Progenitor cell of endocrine pancreas (in vitro differentiated cells): ENCODE measurements at regions not wholly inside any gene's neighbourhood (a gene's known extent, or its start where the extent isn't known, plus 50 kb on each side); places are given as distances from the start of the nearest gene placed in this dataset.

Source experiments
- DNase-seq: peaks from one replicate; pipeline ENCODE4 v3.0.0; 2021; ENCODE audit warnings: low spot score; ENCODE audit not compliant: unreplicated experiment
- H3K27ac Mint-ChIP-seq: 2 replicates; pipeline ENCODE4 v1.8.0; 2021; ENCODE audit warnings: mild to moderate bottlenecking, moderate library complexity, mixed read lengths
- H3K27me3 Mint-ChIP-seq: 2 replicates; pipeline ENCODE4 v1.8.0; 2021; ENCODE audit warnings: mixed read lengths
- H3K36me3 Mint-ChIP-seq: 2 replicates; pipeline ENCODE4 v1.8.0; 2022; ENCODE audit warnings: mixed read lengths; ENCODE audit not compliant: insufficient read depth
- H3K4me1 Mint-ChIP-seq: 2 replicates; pipeline ENCODE4 v1.8.0; 2021; ENCODE audit warnings: low read depth, mixed read lengths
- H3K4me3 Mint-ChIP-seq: 2 replicates; pipeline ENCODE4 v1.8.0; 2021; ENCODE audit warnings: low read depth, mild to moderate bottlenecking, moderate library complexity, mixed read lengths
- H3K9me3 Mint-ChIP-seq: 2 replicates; pipeline ENCODE4 v1.8.0; 2021; ENCODE audit warnings: low read depth, mixed read lengths
- TF ChIP-seq, protein P1 (sequence below): fragments of 200-600 bp; sonication (generic); IDR thresholded peaks from one replicate; pipeline ENCODE4 v1.5.0; 2021; ENCODE audit warnings: antibody characterized with exemption, mild to moderate bottlenecking; ENCODE audit not compliant: unreplicated experiment

DNA sequence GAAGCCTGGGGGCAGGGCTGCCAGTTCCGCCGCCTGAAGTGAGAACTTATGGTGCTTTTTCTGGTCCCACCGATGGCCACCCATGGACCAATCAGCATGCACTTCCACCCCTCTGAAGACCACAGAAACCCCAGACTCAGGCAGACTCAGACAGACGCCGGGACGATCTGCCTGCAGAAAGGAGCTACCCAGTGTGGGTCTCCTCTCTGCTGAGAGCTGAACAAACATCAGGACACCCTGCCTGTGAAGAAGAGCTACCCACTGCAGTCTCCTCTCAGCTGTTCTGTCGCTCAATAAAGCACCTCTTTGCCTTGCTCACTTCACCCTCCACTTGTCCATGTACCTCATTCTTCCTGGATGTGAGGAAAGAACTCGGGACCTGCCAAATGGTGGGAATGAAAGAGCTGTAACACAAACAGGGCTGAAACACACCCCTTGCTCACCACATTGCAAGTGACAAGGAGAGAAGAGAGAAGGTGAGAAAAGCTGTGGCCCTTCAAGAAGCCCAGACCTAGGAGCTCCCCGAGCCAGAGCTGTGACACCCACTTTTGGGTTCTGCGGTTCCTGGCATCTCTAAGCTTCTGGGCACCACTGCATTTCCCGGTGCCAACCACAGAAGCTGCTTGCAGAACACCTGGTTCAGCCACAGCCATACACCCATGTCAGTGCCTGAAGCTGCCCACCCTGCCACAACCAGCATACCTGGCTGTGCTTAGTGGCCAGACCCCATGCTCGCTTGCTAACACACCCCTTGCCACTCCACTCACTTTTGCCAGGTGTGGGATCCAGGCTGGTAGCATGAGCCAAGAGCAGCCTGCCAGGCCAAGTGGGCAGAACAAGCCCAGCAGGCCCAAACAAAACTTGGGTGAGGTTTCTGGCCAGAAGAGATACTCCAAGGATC is 114.3 kb upstream of the TSLP start:
- no peak overlapping the region for H3K4me3 Mint-ChIP-seq
- peaks cover 4% of the 10 kb centered on the region for H3K9me3 Mint-ChIP-seq
- DNase-seq: no peak
- H3K36me3 Mint-ChIP-seq: no peaks in the 10 kb centered on the region
- TF ChIP-seq, protein P1, sequence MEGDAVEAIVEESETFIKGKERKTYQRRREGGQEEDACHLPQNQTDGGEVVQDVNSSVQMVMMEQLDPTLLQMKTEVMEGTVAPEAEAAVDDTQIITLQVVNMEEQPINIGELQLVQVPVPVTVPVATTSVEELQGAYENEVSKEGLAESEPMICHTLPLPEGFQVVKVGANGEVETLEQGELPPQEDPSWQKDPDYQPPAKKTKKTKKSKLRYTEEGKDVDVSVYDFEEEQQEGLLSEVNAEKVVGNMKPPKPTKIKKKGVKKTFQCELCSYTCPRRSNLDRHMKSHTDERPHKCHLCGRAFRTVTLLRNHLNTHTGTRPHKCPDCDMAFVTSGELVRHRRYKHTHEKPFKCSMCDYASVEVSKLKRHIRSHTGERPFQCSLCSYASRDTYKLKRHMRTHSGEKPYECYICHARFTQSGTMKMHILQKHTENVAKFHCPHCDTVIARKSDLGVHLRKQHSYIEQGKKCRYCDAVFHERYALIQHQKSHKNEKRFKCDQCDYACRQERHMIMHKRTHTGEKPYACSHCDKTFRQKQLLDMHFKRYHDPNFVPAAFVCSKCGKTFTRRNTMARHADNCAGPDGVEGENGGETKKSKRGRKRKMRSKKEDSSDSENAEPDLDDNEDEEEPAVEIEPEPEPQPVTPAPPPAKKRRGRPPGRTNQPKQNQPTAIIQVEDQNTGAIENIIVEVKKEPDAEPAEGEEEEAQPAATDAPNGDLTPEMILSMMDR: no peak
- H3K27me3 Mint-ChIP-seq: no peaks in the 10 kb centered on the region
- H3K27ac Mint-ChIP-seq: no peak overlapping the region
- no peaks in the 10 kb centered on the region for H3K4me1 Mint-ChIP-seq

DNA sequence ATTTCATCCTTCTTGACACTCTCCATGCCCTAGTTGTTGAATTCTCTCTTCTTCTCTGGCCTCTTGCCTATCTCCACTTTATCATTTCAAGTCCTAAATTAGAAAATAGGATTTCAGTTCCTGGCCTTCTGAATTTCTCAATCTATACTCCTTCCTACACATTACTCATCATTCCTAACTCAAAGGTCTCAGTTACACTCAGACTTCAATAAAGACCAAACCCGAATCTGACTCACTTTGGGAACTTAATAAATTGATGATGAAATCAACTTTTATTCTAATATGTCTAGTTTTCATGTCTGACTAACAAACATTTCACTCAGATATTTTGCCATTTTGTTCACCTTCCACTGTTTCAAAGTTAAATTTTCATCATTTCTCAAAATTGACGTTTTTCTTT is 113.6 kb upstream of the TSLP start:
- Mint-ChIP-seq H3K9me3 (peaks cover 4% of the 10 kb centered on the region), H3K4me1 (no peaks in the 10 kb centered on the region), H3K27me3 (no peaks in the 10 kb centered on the region), H3K4me3 (no peak overlapping the region), H3K36me3 (no peaks in the 10 kb centered on the region), H3K27ac (no peak overlapping the region)
- no peak for DNase-seq
- TF ChIP-seq, protein P1: no peak

DNA sequence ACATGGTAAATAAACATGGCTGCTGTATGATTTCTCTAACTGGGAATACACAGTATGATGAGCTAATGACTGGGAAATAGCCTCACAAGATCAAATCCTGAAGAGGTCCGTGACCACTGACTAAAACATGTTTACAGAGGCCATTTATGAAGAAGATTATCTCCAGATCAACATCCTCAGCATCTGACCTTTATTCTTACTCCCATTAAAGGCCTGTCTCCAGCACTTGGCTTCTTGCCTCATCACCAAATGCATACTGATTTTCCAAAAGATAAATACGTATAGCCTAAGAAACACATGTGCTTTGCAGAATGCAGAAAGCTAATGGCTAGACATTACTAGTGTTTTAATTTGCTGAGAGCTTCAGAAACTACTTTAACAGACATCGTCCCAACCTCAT is 108.0 kb upstream of the TSLP start:
- H3K27me3 Mint-ChIP-seq: no peaks in the 10 kb centered on the region
- no peak overlapping the region for H3K27ac Mint-ChIP-seq
- no peak overlapping the region for H3K4me3 Mint-ChIP-seq
- H3K9me3 Mint-ChIP-seq: no peaks in the 10 kb centered on the region
- no peaks in the 10 kb centered on the region for H3K36me3 Mint-ChIP-seq
- H3K4me1 Mint-ChIP-seq: peaks cover 3% of the 10 kb centered on the region
- no peak for DNase-seq
- TF ChIP-seq, protein P1: no peak

DNA sequence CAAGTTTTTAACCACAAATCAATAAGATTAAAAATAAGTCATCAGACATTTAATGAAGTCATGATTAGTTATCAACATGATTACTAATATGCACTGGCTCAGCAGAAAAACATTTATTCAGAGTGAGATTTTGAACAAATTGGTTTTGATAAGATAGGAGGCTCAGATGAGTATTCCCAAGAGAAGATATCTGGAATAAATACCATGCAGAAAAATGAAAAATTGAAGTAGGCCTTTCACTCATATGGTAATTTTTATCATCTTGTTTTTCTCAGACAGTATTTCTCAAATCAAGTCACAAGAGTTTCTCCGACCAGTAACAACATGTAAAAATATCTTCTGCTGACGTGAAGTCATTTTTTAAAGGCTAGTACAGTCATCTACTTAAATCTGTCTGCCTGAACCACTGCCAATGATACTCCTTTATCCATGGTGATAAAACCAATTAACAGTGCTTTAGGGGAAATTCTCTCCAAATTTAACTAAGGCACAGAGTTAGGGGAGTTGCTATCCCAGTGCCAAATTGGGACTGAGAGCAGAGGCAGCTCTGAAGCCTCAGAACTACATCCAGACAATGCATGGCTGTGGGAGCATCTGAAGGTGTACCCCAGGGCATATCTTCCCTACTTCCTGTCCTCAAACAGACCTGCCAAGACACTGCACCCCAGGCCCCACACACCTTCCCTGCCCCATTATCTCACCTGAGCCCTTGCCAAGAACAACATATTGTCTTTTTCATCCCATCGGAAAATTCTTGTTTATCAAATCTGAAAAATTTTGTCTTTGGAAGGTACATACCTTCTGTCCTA is 105.5 kb upstream of the TSLP start:
- TF ChIP-seq, protein P1: no peak
- Mint-ChIP-seq H3K9me3 (no peaks in the 10 kb centered on the region), H3K4me3 (no peak overlapping the region), H3K27ac (no peak overlapping the region), H3K36me3 (no peaks in the 10 kb centered on the region), H3K27me3 (no peaks in the 10 kb centered on the region), H3K4me1 (peaks cover 7% of the 10 kb centered on the region)
- DNase-seq: no peak

DNA sequence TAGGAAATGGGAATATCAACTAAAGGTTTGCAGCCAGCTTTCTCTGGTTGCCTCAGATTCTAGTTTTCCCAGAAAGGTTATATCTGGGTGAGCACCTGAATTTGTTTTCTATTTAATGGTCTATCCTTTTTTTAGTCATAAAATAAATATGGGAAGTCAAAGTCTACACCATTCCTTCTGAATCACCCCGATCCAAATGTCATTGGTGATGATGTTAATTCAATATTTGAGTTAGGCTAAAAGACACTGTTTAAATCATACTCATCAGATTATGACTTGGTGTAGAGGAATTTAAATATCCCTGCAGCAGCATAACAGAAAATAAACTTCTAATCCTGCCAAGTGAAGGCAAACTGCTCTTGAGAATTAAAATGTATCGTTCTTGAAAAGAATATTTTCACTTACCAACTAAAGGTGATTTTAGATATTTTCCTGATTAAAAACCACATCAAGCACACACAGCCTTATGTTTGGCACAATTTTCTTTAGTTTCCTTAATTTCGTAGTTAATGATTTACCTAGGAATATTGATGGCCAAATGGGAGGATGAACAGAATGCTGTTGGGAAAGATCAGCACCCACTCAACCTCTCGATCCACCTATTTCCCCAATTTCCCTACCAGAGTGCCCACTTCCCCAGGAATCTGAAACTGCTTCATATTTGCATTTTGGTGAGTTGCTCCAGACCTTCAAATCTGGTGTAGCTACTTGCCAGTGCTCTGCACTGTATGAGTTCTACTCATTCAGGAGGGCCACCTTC is 103.1 kb upstream of the TSLP start:
- Mint-ChIP-seq H3K36me3 (no peaks in the 10 kb centered on the region), H3K4me1 (peaks cover 7% of the 10 kb centered on the region), H3K9me3 (peaks cover 4% of the 10 kb centered on the region), H3K27me3 (no peaks in the 10 kb centered on the region), H3K27ac (no peak overlapping the region), H3K4me3 (no peak overlapping the region)
- DNase-seq: no peak
- TF ChIP-seq, protein P1: no peak
